ENCODE measurements at regions not wholly inside any gene's neighbourhood (a gene's known extent, or its start where the extent isn't known, plus 50 kb on each side); places are given as distances from the start of the nearest gene placed in this dataset.
A peak's percentile ranks its signal among the peaks of the same experiment; 100 is the strongest.

GRCh38 chr3:56887402-56888025, 85.8 kb upstream of the ARHGEF3 start:
- H3K9me3 ChIP-seq (ENCODE audit: control insufficient read depth in 2 of 2, insufficient read depth in 1 of 2, low read length in 1 of 2) = no peaks in the 10 kb centered on the region
- H3K27me3 ChIP-seq (ENCODE audit: control insufficient read depth in 2 of 2, insufficient read depth in 1 of 2, low read length in 1 of 2) = no peaks in the 10 kb centered on the region
- no peaks in the 10 kb centered on the region for H3K36me3 ChIP-seq (ENCODE audit: control insufficient read depth in 2 of 2, insufficient read depth in 2 of 2, low read length in 1 of 2)
- WGBS = 14% methylated on average over 2 of the region's 2 CpGs
- H3K27ac ChIP-seq (ENCODE audit: low read depth in 1 of 2, low read length in 1 of 2) = peak overlapping the region in 1 of 2 donors; percentile 25
- H3K4me3 ChIP-seq (ENCODE audit: low read length in 2 of 2) = no peak overlapping the region
- peak in 2 of 9 donors; percentile 37 to 57 for DNase-seq (ENCODE audit: low read depth in 6 of 9, low spot score in 9 of 9)
- peaks cover 14 to 38% of the 10 kb centered on the region in 2 donors for H3K4me1 ChIP-seq (ENCODE audit: control insufficient read depth in 2 of 2, insufficient read depth in 2 of 2, low read length in 2 of 2)

- WGBS = 94% methylated on average over 6 of the region's 6 CpGs
- no peaks in the 10 kb centered on the region for H3K9me3 ChIP-seq (ENCODE audit: control insufficient read depth in 2 of 2, insufficient read depth in 1 of 2, low read length in 1 of 2)
- DNase-seq (ENCODE audit: low read depth in 6 of 9, low spot score in 9 of 9) = no peak
- H3K4me1 ChIP-seq (ENCODE audit: control insufficient read depth in 2 of 2, insufficient read depth in 2 of 2, low read length in 2 of 2) = peaks cover 14 to 34% of the 10 kb centered on the region in 2 donors
- H3K36me3 ChIP-seq (ENCODE audit: control insufficient read depth in 2 of 2, insufficient read depth in 2 of 2, low read length in 1 of 2) = no peaks in the 10 kb centered on the region
- H3K27me3 ChIP-seq (ENCODE audit: control insufficient read depth in 2 of 2, insufficient read depth in 1 of 2, low read length in 1 of 2) = no peaks in the 10 kb centered on the region
- no peak overlapping the region for H3K27ac ChIP-seq (ENCODE audit: low read depth in 1 of 2, low read length in 1 of 2)
- no peak overlapping the region for H3K4me3 ChIP-seq (ENCODE audit: low read length in 2 of 2)
These were observed 84.6 kb upstream of the ARHGEF3 start for GRCh38 chr3:56886314-56886713.

GRCh38 chr3:56885879-56886278, 84.1 kb upstream of the ARHGEF3 start:
- Histone ChIP-seq H3K36me3 (ENCODE audit: control insufficient read depth in 2 of 2, insufficient read depth in 2 of 2, low read length in 1 of 2) (no peaks in the 10 kb centered on the region), H3K9me3 (ENCODE audit: control insufficient read depth in 2 of 2, insufficient read depth in 1 of 2, low read length in 1 of 2) (no peaks in the 10 kb centered on the region), H3K27ac (ENCODE audit: low read depth in 1 of 2, low read length in 1 of 2) (no peak overlapping the region), H3K4me1 (ENCODE audit: control insufficient read depth in 2 of 2, insufficient read depth in 2 of 2, low read length in 2 of 2) (peaks cover 14 to 30% of the 10 kb centered on the region in 2 donors), H3K4me3 (ENCODE audit: low read length in 2 of 2) (no peak overlapping the region), H3K27me3 (ENCODE audit: control insufficient read depth in 2 of 2, insufficient read depth in 1 of 2, low read length in 1 of 2) (no peaks in the 10 kb centered on the region)
- 96% methylated on average over 2 of the region's 2 CpGs for WGBS
- DNase-seq (ENCODE audit: low read depth in 6 of 9, low spot score in 9 of 9) = no peak

GRCh38 chr3:56885453-56885852, 83.7 kb upstream of the ARHGEF3 start:
- H3K4me3 ChIP-seq (ENCODE audit: low read length in 2 of 2) = no peak overlapping the region
- no peaks in the 10 kb centered on the region for H3K9me3 ChIP-seq (ENCODE audit: control insufficient read depth in 2 of 2, insufficient read depth in 1 of 2, low read length in 1 of 2)
- no peak overlapping the region for H3K27ac ChIP-seq (ENCODE audit: low read depth in 1 of 2, low read length in 1 of 2)
- no peaks in the 10 kb centered on the region for H3K27me3 ChIP-seq (ENCODE audit: control insufficient read depth in 2 of 2, insufficient read depth in 1 of 2, low read length in 1 of 2)
- H3K36me3 ChIP-seq (ENCODE audit: control insufficient read depth in 2 of 2, insufficient read depth in 2 of 2, low read length in 1 of 2) = no peaks in the 10 kb centered on the region
- peaks cover 10 to 25% of the 10 kb centered on the region in 2 donors for H3K4me1 ChIP-seq (ENCODE audit: control insufficient read depth in 2 of 2, insufficient read depth in 2 of 2, low read length in 2 of 2)
- no peak for DNase-seq (ENCODE audit: low read depth in 6 of 9, low spot score in 9 of 9)

- H3K27me3 ChIP-seq (ENCODE audit: control insufficient read depth in 2 of 2, insufficient read depth in 1 of 2, low read length in 1 of 2) = no peaks in the 10 kb centered on the region
- H3K27ac ChIP-seq (ENCODE audit: low read depth in 1 of 2, low read length in 1 of 2) = no peak overlapping the region
- WGBS = 81% methylated on average over 7 of the region's 7 CpGs
- H3K4me3 ChIP-seq (ENCODE audit: low read length in 2 of 2) = no peak overlapping the region
- H3K36me3 ChIP-seq (ENCODE audit: control insufficient read depth in 2 of 2, insufficient read depth in 2 of 2, low read length in 1 of 2) = no peaks in the 10 kb centered on the region
- peaks cover 10 to 23% of the 10 kb centered on the region in 2 donors for H3K4me1 ChIP-seq (ENCODE audit: control insufficient read depth in 2 of 2, insufficient read depth in 2 of 2, low read length in 2 of 2)
- no peaks in the 10 kb centered on the region for H3K9me3 ChIP-seq (ENCODE audit: control insufficient read depth in 2 of 2, insufficient read depth in 1 of 2, low read length in 1 of 2)
- no peak for DNase-seq (ENCODE audit: low read depth in 6 of 9, low spot score in 9 of 9)
These were observed 82.6 kb upstream of the ARHGEF3 start for GRCh38 chr3:56884387-56884786.

GRCh38 chr3:56883828-56884227, 82.1 kb upstream of the ARHGEF3 start:
- no peak for DNase-seq (ENCODE audit: low read depth in 6 of 9, low spot score in 9 of 9)
- H3K27me3 ChIP-seq (ENCODE audit: control insufficient read depth in 2 of 2, insufficient read depth in 1 of 2, low read length in 1 of 2) = no peaks in the 10 kb centered on the region
- no peaks in the 10 kb centered on the region for H3K9me3 ChIP-seq (ENCODE audit: control insufficient read depth in 2 of 2, insufficient read depth in 1 of 2, low read length in 1 of 2)
- peaks cover 8 to 25% of the 10 kb centered on the region in 2 donors for H3K4me1 ChIP-seq (ENCODE audit: control insufficient read depth in 2 of 2, insufficient read depth in 2 of 2, low read length in 2 of 2)
- no peaks in the 10 kb centered on the region for H3K36me3 ChIP-seq (ENCODE audit: control insufficient read depth in 2 of 2, insufficient read depth in 2 of 2, low read length in 1 of 2)
- H3K27ac ChIP-seq (ENCODE audit: low read depth in 1 of 2, low read length in 1 of 2) = no peak overlapping the region
- H3K4me3 ChIP-seq (ENCODE audit: low read length in 2 of 2) = no peak overlapping the region

GRCh38 chr3:56882896-56883295, 81.1 kb upstream of the ARHGEF3 start:
- no peak overlapping the region for H3K27ac ChIP-seq (ENCODE audit: low read depth in 1 of 2, low read length in 1 of 2)
- DNase-seq (ENCODE audit: low read depth in 6 of 9, low spot score in 9 of 9) = no peak
- H3K9me3 ChIP-seq (ENCODE audit: control insufficient read depth in 2 of 2, insufficient read depth in 1 of 2, low read length in 1 of 2) = no peaks in the 10 kb centered on the region
- peaks cover 13 to 30% of the 10 kb centered on the region in 2 donors for H3K4me1 ChIP-seq (ENCODE audit: control insufficient read depth in 2 of 2, insufficient read depth in 2 of 2, low read length in 2 of 2)
- H3K27me3 ChIP-seq (ENCODE audit: control insufficient read depth in 2 of 2, insufficient read depth in 1 of 2, low read length in 1 of 2) = no peaks in the 10 kb centered on the region
- no peaks in the 10 kb centered on the region for H3K36me3 ChIP-seq (ENCODE audit: control insufficient read depth in 2 of 2, insufficient read depth in 2 of 2, low read length in 1 of 2)
- no peak overlapping the region for H3K4me3 ChIP-seq (ENCODE audit: low read length in 2 of 2)

GRCh38 chr3:56881841-56882240, 80.1 kb upstream of the ARHGEF3 start:
- 97% methylated on average over 2 of the region's 2 CpGs for WGBS
- H3K4me1 ChIP-seq (ENCODE audit: control insufficient read depth in 2 of 2, insufficient read depth in 2 of 2, low read length in 2 of 2) = peaks cover 7 to 27% of the 10 kb centered on the region in 2 donors
- H3K27me3 ChIP-seq (ENCODE audit: control insufficient read depth in 2 of 2, insufficient read depth in 1 of 2, low read length in 1 of 2) = no peaks in the 10 kb centered on the region
- no peak overlapping the region for H3K4me3 ChIP-seq (ENCODE audit: low read length in 2 of 2)
- H3K36me3 ChIP-seq (ENCODE audit: control insufficient read depth in 2 of 2, insufficient read depth in 2 of 2, low read length in 1 of 2) = no peaks in the 10 kb centered on the region
- no peak for DNase-seq (ENCODE audit: low read depth in 6 of 9, low spot score in 9 of 9)
- no peak overlapping the region for H3K27ac ChIP-seq (ENCODE audit: low read depth in 1 of 2, low read length in 1 of 2)
- H3K9me3 ChIP-seq (ENCODE audit: control insufficient read depth in 2 of 2, insufficient read depth in 1 of 2, low read length in 1 of 2) = no peaks in the 10 kb centered on the region

- no peaks in the 10 kb centered on the region for H3K27me3 ChIP-seq (ENCODE audit: control insufficient read depth in 2 of 2, insufficient read depth in 1 of 2, low read length in 1 of 2)
- H3K27ac ChIP-seq (ENCODE audit: low read depth in 1 of 2, low read length in 1 of 2) = no peak overlapping the region
- DNase-seq (ENCODE audit: low read depth in 6 of 9, low spot score in 9 of 9) = no peak
- peaks cover 7 to 23% of the 10 kb centered on the region in 2 donors for H3K4me1 ChIP-seq (ENCODE audit: control insufficient read depth in 2 of 2, insufficient read depth in 2 of 2, low read length in 2 of 2)
- H3K36me3 ChIP-seq (ENCODE audit: control insufficient read depth in 2 of 2, insufficient read depth in 2 of 2, low read length in 1 of 2) = no peaks in the 10 kb centered on the region
- no peaks in the 10 kb centered on the region for H3K9me3 ChIP-seq (ENCODE audit: control insufficient read depth in 2 of 2, insufficient read depth in 1 of 2, low read length in 1 of 2)
- H3K4me3 ChIP-seq (ENCODE audit: low read length in 2 of 2) = no peak overlapping the region
- 95% methylated on average over 8 of the region's 8 CpGs for WGBS
These were observed 79.2 kb upstream of the ARHGEF3 start for GRCh38 chr3:56880720-56881575.
